GM18499 (cell line): ENCODE measurements at regions not wholly inside any gene's neighbourhood (a gene's known extent, or its start where the extent isn't known, plus 50 kb on each side); places are given as distances from the start of the nearest gene placed in this dataset.

Source experiments
- ATAC-seq: cut with Tn5 transposase; IDR thresholded peaks from one replicate; pipeline ENCODE4 v1.9.1; 2021; ENCODE audit warnings: moderate number of reproducible peaks; ENCODE audit not compliant: insufficient read depth, unreplicated experiment

DNA sequence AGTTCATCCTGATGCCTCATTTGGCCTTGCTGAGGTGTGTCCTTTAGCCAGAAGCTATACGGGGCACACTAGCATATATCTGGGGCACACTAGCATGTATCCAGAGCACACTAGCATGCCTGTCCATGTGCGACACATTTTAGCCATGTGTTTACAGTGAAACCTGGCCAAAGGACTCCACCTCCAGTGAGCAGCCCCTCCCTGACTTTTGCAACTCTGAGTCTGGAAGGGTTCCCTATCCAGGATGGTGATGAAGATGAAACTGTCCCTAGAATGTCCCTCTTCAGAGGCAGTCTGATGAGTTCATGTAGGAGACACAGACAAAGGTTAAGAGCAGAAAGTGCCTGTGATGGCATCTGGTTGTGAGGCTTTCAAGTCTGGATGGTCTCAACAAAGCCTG lies 61.4 kb upstream of the LGALSL start:
- no peak for ATAC-seq

- no peak for ATAC-seq
Observed at GRCh38 chr2:64393383-64394010, 60.5 kb upstream of the LGALSL start.

GRCh38 chr2:64394153-64394552 lies 59.8 kb upstream of the LGALSL start:
- ATAC-seq = no peak

DNA sequence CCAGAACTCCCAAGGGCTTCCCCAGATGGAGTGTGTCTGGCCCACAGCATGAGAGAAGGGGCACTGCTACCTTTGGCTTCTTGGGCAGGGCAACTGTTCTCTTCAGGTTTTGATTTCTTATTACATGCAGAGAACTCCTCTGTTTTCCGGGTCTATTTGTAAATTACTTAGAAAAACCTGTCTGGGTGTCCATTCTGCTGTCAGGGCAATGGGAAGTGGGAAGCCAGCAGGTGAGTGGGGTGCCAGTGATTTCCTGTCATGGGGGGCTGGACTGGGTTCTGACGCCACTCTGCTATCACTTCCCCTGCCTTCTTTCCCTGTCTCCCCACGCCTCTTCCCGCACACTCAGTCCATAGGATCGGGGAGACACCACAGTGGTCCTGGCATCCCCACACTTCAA lies 58.0 kb upstream of the LGALSL start:
- ATAC-seq = no peak

GRCh38 chr2:64396551-64396950 lies 57.4 kb upstream of the LGALSL start:
- no peak for ATAC-seq

DNA sequence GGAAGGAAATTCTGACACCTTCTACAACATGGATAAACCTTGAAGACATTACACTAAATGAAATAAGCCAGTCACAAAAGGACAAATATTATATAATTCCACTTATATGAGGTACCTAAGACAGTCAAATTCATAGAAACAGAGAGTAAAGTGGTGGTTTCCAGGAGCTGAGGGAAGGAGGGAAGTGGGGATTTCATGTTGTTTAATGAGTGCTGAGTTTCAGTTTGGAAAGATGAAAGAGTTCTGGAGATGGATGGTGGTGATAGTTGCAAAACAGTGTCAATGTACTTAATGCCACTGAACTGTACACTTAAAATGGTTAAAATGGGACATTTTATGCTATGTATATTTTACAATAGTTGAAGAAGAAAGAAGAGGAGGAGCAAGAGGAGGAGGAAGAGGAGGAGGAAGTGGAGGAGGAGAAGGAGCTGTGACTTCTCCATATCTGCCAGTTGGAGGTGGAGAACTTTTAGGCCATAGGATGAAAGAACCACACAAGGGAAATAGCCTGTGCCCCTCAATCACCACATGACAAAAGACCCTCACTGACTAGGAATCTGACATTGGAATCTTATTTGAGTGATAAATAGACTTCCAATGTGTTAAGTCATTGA lies 55.3 kb upstream of the LGALSL start:
- ATAC-seq = no peak

DNA sequence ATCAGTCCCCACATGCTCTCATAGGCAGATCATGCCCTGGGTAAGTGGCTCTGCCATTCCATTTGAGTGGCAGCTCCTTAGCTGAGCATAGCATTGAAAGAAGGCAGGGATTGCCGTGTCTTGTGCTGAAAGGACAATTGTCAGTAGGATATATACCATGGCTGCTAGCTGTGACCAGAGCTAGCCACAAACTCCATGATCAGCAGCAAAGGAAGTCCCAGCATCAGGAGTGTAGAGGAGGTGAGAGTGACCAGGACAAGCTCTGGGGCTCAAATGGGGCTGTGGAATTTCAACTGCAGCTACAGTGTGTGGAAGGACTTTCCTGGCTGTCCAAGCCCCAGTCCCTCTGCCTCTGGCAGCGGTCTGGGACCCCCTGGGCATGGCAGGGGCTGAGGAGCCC lies 54.4 kb upstream of the LGALSL start:
- ATAC-seq = no peak

DNA sequence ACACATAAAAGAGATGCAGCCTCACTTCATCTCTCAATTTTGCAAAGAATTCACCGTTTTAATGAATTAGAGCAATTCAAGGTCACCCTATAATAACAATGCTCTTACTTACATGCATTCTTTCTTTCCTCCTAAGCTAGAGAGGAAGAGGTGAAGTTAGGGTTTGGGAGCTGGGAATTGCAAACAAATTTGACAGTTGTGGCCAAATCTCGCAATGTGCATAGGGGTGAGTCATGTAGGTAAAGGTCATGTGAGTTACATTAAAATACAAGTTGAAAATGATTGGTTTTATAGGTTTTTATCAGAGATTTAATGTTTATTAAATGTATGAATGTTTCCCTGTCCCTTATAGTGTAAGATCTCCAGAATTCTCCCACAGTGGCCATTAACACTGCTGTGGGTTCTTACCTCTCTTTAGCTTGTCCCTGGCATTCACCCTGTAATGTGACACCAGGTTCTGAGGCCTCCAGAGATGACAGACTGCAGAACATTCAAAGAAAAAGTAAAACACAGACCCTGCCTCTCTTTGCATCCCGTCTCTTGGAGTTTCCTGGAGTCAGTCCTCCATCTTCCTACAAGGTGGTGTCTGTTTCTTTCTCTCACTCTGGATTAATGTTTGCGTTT lies 53.7 kb upstream of the LGALSL start:
- ATAC-seq = no peak

- ATAC-seq = no peak
Observed at GRCh38 chr2:64400733-64401528, 53.0 kb upstream of the LGALSL start.

- ATAC-seq = no peak
Observed at GRCh38 chr2:64401529-64401880, 52.5 kb upstream of the LGALSL start.

- no peak for ATAC-seq
Observed at GRCh38 chr2:64402876-64403275, 51.1 kb upstream of the LGALSL start.

DNA sequence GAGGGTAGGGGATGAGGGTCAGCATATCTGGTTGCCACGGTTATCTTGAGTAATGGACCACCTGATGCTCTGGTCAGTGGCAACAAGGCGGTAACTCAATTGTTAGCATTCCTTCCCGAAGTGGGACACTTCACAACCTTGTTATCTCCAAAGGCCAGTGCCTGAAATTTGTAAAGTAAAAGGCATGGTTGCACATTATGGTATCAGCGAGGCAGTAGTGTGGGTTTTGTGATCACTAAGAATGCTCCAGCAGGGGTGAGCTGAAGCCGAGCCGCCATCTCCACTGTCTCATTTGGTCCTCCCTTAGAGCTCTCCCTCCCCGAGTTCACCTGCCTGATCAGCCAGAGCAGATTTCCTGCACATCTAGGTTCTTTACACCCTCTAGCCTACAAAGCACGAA lies 50.5 kb upstream of the LGALSL start:
- no peak for ATAC-seq

GRCh38 chr2:64404002-64404731 lies 49.8 kb upstream of the LGALSL start:
- no peak for ATAC-seq
